DMS79 (cell line): ENCODE measurements at regions not wholly inside any gene's neighbourhood (a gene's known extent, or its start where the extent isn't known, plus 50 kb on each side); places are given as distances from the start of the nearest gene placed in this dataset.

Experiments
- DNase-seq: peaks from one replicate; lab custom pipeline; 2025; lab: John Stamatoyannopoulos, UW

DNA sequence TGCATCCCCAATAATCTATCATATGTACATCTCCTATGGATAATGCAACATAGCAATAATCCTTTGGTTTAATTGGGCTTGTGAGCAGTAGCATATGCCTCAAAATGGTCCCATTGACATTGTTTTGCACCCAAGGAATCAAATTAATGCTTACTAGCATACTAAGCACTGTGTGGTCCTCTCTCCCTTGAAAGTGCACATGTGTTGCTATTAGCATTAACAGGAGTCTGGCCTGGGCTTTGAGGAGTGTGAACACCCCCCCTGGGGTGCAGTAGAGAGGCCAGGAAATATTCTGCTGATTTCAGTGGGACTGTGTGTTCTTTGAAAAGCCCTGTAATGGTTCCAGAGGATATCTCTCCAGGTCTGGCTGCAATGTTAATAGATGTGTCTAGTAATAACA lies 1148.4 kb downstream of the VRK1 start:
- no peak for DNase-seq

DNA sequence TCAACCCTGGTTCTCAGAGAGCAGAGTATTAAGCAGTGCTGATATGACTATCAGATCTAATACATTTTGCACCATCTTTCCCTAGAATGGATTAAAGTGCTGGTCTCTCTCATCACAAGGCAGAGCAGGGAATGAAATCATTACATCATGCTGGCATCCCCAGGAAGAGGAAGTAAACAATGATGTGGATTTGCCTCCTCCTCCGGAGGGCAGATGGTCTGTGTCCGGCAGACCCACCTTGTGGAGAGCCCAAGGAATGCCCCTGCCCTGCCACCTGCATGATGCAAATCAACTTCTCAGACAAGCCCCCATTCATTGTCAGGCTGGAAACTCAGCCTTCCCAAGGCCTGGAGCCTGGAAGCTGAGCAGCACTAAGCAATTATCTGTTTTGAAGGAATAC lies 1149.1 kb downstream of the VRK1 start:
- DNase-seq = no peak

GRCh38 chr14:97946641-97947040 lies 1149.5 kb downstream of the VRK1 start:
- DNase-seq = no peak

GRCh38 chr14:97948841-97949240 lies 1151.7 kb downstream of the VRK1 start:
- DNase-seq = no peak

DNA sequence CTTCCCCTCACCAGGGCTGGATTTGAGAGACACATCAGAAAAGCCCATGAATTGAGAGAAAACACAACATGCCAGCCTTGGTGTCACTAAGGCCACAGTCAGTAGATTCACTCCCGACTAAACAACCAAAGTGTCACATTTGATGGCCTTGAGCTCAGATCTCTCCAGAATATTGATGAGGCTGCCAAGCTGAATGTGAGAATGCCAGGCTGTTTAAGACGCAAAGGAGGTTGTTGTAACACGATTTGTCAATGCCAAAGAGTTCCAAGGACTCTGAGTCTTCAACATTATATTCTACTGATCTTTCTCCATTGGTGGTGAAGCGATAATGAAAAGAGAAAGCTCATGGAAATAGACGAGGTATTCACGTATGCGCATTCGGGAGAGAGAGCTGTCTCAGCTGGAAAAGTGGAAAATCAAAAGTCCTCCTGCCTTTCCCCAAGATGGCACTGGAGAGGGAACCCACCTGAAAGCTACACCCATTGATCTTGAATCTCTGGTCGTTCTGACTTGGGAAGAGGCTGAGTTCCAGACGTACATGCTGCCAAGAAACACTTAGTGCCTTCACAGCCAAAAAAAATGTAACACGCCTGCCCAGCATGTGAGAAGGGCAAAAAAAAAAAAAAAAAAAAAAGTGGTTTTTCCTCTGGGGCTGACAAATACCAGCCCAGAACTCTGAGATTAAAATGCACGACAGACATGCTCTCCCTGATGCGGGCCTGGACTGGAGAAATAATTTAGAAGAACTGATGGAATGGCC lies 1159.6 kb downstream of the VRK1 start:
- no peak for DNase-seq

DNA sequence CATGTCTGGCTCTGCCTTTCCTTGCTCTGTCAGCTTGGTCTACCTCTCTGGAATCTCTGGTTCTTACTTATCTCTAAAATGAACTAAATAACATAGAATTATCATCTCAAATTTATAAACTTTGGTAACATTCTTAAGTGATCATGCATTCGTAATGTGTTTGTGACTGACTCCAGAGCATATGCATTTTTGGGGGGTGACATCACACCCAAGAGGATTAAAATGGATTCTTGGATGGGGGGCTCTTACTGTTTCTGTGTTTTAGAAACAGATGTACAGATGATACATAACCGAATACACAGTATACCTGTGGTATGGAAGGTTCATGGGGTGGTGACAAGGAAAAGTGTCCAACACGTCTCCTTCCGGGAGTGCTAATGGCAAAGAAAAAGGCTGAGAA lies 1162.1 kb downstream of the VRK1 start:
- DNase-seq = no peak

DNA sequence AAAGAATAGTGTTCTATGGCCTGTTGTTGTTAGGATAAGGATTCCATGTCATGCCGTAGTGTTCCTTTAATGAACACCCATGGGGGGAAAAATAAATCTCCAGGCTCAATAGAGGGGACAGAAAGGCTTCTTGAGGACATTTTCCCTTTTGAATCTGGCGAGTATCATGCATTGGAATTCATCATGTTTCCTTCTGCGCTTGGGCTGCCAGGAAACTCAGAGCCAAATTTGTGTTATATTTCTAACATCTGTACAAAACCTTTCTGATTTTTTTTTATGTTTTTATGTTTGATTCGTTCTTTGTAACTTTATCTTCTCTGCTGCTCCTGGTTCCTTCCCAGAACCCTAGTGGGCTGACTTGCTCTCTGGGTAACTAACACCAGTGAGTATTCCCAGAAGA lies 1163.3 kb downstream of the VRK1 start:
- no peak for DNase-seq

- no peak for DNase-seq
These were observed 1173.0 kb downstream of the VRK1 start for GRCh38 chr14:97970222-97970621.

DNA sequence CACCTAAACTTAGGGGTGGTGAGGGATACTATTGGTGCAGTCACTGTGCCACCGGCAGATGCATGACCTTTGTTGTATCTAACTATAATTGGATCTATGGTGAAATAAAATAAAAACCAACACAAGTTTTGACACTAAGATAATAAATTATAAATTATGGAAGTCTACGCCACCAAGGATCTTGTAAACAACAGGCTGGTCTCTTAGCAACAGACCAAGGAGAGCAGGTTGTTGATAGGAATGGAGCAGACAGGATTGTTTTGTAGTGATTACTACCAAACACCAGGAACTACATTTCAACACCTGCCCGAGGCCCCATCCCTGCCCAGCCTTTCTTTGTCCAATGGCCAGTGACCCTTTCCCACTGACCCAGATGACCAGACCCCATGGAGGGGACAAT lies 1178.0 kb downstream of the VRK1 start:
- DNase-seq = no peak

GRCh38 chr14:97975962-97976361 lies 1178.8 kb downstream of the VRK1 start:
- DNase-seq = no peak

DNA sequence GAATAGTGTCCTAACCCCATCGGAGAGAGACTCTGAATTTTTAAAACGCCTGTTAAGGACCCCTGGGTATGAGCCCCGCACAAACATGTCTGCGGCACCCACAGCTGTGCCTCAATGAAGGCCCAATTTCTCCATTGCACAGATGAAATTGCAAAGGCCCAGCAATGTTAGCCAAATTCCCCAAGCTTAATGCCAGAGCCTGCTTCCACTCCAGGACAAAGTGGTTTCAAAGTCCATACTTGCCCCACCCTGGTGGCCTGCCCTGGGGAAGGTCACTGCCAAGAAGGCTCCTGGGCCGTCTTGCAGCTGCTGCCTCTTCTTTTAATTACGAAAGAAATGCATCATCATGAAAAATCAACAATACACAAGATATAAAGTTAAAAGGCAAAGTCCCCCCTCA lies 1179.7 kb downstream of the VRK1 start:
- no peak for DNase-seq

DNA sequence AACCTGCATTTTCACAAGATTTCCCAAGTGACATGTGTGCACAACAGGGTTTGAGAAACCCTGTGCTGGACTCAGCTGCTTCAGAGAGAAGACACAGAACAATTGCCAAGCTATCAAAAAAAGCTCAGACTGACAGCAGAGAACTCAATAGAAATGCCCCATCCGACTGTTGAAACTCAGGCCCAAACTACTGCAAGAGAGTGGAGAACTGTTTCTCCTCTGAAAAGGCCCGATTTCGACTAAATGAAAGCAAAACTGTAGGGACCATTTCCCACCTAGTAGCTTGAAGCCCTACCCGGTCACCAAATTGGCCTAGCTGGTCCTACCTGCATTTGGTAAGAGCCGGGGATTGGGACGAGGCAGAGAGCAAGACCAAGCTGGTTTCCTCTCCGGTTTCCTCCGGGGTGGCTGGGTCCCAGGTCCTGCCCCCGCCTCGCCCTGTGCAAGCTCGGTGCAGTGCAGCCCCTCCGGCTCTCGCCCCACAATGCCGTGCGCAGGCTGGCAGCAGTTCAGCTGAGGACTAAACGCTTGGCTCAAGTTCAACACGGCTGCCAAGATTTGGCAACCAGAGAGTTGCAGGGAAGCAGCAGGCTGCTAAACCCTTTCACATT lies 1180.6 kb downstream of the VRK1 start:
- DNase-seq = peak; percentile 94

DNA sequence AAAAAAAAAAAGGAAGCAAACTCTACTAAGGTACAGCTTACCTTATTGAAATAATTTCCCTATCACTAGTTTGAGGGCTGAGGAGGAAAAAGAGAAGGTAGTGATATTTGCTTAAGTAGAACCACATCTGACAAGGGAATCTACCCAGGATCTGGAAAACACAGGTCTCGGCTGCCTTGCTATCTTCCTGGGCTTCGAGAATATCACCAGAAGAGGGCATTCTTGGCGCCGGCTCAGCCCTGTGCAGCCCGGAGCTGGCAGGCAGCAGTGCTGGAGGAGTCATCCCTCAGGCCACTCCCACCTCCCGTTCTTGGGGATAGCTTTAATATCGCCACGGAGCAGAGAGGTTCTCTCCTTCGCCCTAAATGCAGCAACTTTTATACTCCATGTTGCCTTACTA lies 1181.2 kb downstream of the VRK1 start:
- DNase-seq = peak; percentile 80

DNA sequence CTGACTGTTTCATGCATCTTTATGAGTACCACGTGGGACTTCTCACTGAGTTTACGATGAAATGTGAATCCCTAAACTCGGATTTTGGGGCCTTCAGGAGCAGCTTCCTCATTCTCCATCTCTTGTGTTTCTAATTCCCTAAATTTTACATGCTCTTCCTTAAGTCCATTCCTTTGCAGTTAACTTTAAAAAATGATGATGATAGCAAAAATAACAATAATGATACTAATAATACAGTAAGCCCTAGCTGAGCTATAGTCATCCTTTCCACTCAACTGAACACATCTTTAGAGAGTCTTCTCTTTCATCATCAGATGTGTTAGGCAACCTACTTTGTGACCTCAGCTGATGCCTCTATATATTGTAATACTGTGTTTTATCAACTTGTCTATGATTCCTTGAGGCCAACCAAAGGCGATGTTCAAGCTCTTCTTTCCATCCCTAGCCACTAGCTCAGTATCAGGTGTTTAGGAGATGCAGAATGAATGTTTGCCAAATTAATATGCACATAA lies 1196.4 kb downstream of the VRK1 start:
- DNase-seq = no peak

GRCh38 chr14:97994020-97994531 lies 1196.9 kb downstream of the VRK1 start:
- DNase-seq = no peak

DNA sequence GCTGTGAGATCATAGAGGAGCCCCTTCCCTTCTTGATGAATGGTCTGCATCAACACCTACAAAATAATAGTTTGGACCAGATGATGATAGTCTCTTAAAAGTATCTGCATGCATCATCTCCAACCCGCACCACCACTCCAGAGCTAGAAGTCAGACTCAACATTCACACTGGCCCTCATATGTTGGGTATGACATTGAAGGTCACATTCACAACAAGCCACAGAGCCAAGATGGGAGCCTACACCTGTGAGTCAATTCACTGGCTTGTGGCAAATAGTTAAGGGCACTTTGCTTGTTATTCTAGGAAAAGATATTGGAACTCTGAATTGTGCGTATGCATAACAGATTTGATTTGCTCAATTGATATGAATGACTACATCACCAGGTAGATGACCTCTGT lies 1197.9 kb downstream of the VRK1 start:
- DNase-seq = no peak

GRCh38 chr14:97995531-97995930 lies 1198.3 kb downstream of the VRK1 start:
- no peak for DNase-seq

- DNase-seq = no peak
These were observed 1208.8 kb downstream of the VRK1 start for GRCh38 chr14:98006008-98006407.

- no peak for DNase-seq
These were observed 1211.4 kb downstream of the VRK1 start for GRCh38 chr14:98008381-98009113.

GRCh38 chr14:98009177-98009576 lies 1212.0 kb downstream of the VRK1 start:
- DNase-seq = peak; percentile 55

DNA sequence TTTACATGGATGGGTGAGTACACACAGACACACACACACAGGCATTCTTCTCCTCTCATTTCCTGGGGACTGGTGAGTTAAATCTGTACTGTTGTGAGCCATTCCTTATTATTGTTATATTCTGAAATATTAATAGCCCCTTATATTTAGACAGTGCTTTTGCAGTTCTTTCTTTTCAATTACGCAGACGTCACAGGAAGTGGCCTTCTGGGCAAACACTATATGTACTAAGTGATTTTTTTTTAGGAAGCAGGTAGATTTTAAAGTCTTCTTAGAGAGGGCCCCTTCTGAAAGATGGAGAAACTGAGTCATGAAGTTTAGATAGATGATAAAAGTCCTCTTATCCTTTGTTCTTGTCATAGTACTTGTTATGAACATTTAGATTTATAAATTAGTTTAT lies 1213.6 kb downstream of the VRK1 start:
- no peak for DNase-seq

DNA sequence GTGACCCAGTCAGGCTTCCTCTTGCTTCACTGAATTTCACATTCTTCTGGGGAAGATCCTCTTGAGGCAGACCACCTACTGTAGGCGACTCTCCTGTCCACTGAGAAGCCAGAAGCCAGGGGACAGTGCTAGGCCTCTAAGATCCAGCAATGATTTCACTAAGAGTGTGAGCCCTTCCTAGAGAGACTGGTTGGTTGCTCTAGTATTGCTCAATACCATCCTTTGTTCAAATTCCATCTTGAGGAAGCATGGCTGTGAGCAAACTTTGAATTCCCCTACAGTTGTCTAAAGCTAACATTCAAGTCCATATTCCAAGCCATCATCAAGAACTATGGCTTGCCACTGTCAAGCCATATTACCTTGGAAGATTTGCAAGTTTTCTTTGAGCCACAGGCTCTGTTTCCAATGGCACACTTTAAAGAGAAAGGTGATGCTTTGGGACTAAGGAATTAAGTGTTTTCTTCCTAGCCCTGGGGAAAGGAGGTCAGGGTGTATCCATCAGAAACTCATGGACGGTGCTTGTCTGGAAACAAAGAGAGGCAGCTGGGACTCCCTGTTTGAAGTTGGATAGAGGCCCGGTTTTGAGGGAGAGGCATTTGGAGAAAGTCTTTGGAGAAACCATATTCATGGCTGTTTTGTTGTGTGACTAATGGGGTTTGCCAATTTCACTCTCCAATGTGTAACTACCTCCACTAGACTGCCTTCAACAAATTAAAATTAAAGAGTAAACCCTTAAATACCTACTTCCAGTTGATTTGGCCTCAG lies 1217.9 kb downstream of the VRK1 start:
- DNase-seq = no peak
